ENCODE measurements at regions not wholly inside any gene's neighbourhood (a gene's known extent, or its start where the extent isn't known, plus 50 kb on each side); places are given as distances from the start of the nearest gene placed in this dataset.

- Mint-ChIP-seq H3K27ac (no peak overlapping the region), H3K9me3 (no peaks in the 10 kb centered on the region), H3K4me3 (no peak overlapping the region), H3K27me3 (ENCODE audit: low read depth) (peaks cover 4% of the 10 kb centered on the region; the same call in 1 of the 2 replicates), H3K4me1 (peaks cover 29% of the 10 kb centered on the region), H3K36me3 (no peaks in the 10 kb centered on the region)
- ChIA-PET POLR2A (no interaction called here), CTCF (interaction anchor here (1.3 kb wide), 1 partner anchor 234 kb away, joined by 3 read pairs; no protein-coding TSS in a partner anchor)
- no peak for DNase-seq (ENCODE audit: low spot score)
- no peak for TF ChIP-seq HMGA2 (CRISPR knock-in tag; IDR thresholded peaks at IDR 0.05)
- no peak for TF ChIP-seq ZNF671 (CRISPR knock-in tag; IDR thresholded peaks at IDR 0.05)
- no peak for TF ChIP-seq SMAD3 (CRISPR knock-in tag; IDR thresholded peaks at IDR 0.05; ENCODE audit: borderline replicate concordance)
- TF ChIP-seq FOXJ3 (CRISPR knock-in tag; IDR thresholded peaks at IDR 0.05; ENCODE audit: borderline replicate concordance) = no peak
- no peak for TF ChIP-seq NR2C2 (CRISPR knock-in tag; IDR thresholded peaks at IDR 0.05)
- TF ChIP-seq ZSCAN18 (CRISPR knock-in tag; IDR thresholded peaks at IDR 0.05) = no peak
- TF ChIP-seq E2F5 (CRISPR knock-in tag; IDR thresholded peaks at IDR 0.05) = no peak
- TF ChIP-seq ZNF232 (CRISPR knock-in tag; IDR thresholded peaks at IDR 0.05) = no peak
- TF ChIP-seq PRDM15 (CRISPR knock-in tag; IDR thresholded peaks at IDR 0.05) = no peak
- no peak for TF ChIP-seq RELA (CRISPR knock-in tag; IDR thresholded peaks at IDR 0.05; ENCODE audit: borderline replicate concordance)
- TF ChIP-seq E2F1 (CRISPR knock-in tag; IDR thresholded peaks at IDR 0.05) = no peak
- no peak for TF ChIP-seq ATF1 (CRISPR knock-in tag; IDR thresholded peaks at IDR 0.05)
- TF ChIP-seq HMGXB4 (CRISPR knock-in tag; IDR thresholded peaks at IDR 0.05) = no peak
- TF ChIP-seq OVOL2 (CRISPR knock-in tag; IDR thresholded peaks at IDR 0.05; ENCODE audit: borderline replicate concordance) = no peak
- no peak for TF ChIP-seq TCF7 (CRISPR knock-in tag; IDR thresholded peaks at IDR 0.05; ENCODE audit: low read depth)
- no peak for TF ChIP-seq TEAD4 (CRISPR knock-in tag; IDR thresholded peaks at IDR 0.05)
- no peak for TF ChIP-seq USF1 (CRISPR knock-in tag; IDR thresholded peaks at IDR 0.05)
- no peak for TF ChIP-seq ZNF532 (CRISPR knock-in tag; IDR thresholded peaks at IDR 0.05; ENCODE audit: borderline replicate concordance)
- no peak for TF ChIP-seq PRRX2 (CRISPR knock-in tag; IDR thresholded peaks at IDR 0.05)
- no peak for TF ChIP-seq ZNF425 (CRISPR knock-in tag; conservative IDR thresholded peaks at IDR 0.05)
- ATAC-seq = no peak
Observed at GRCh38 chr2:21656330-21657075, 532.7 kb downstream of the TDRD15 start.

Measured in WTC11 (cell line).